ENCODE measurements at regions not wholly inside any gene's neighbourhood (a gene's known extent, or its start where the extent isn't known, plus 50 kb on each side); places are given as distances from the start of the nearest gene placed in this dataset.

DNA sequence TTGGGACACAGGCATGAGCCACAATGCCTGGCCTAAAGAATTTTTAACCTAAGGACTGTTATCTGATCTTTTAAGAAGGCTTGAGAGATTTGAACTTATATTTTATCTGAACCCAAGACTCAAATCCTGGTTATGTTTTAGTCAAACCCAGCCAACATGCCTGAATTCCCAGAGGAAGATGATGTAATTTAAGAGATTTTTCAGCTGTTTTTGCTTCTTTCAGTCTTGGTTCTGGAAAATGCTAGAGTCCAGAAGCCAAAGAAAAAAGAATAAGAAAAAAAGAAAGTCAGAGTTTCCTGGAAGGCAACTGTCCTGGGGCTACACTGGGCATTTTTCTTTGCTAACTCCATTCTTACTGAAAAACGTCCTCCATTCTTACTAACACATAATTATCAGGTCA is 85.8 kb downstream of the SNX18 start:
- no peak for TF ChIP-seq POLR2AphosphoS5 (IDR thresholded peaks at IDR 0.05; ENCODE audit: low read depth, low read length)
- TF ChIP-seq, protein P1, sequence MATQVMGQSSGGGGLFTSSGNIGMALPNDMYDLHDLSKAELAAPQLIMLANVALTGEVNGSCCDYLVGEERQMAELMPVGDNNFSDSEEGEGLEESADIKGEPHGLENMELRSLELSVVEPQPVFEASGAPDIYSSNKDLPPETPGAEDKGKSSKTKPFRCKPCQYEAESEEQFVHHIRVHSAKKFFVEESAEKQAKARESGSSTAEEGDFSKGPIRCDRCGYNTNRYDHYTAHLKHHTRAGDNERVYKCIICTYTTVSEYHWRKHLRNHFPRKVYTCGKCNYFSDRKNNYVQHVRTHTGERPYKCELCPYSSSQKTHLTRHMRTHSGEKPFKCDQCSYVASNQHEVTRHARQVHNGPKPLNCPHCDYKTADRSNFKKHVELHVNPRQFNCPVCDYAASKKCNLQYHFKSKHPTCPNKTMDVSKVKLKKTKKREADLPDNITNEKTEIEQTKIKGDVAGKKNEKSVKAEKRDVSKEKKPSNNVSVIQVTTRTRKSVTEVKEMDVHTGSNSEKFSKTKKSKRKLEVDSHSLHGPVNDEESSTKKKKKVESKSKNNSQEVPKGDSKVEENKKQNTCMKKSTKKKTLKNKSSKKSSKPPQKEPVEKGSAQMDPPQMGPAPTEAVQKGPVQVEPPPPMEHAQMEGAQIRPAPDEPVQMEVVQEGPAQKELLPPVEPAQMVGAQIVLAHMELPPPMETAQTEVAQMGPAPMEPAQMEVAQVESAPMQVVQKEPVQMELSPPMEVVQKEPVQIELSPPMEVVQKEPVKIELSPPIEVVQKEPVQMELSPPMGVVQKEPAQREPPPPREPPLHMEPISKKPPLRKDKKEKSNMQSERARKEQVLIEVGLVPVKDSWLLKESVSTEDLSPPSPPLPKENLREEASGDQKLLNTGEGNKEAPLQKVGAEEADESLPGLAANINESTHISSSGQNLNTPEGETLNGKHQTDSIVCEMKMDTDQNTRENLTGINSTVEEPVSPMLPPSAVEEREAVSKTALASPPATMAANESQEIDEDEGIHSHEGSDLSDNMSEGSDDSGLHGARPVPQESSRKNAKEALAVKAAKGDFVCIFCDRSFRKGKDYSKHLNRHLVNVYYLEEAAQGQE (IDR thresholded peaks at IDR 0.05; ENCODE audit: insufficient read depth in 1 of 2, low read depth in 2 of 2, low read length in 2 of 2): no peak
- no peak for TF ChIP-seq TAF1 (IDR thresholded peaks at IDR 0.05; ENCODE audit: borderline replicate concordance, insufficient read depth, low read length)
- no peak for TF ChIP-seq SIN3A (IDR thresholded peaks at IDR 0.05; ENCODE audit: borderline replicate concordance, insufficient read depth, low read length)

All from PFSK-1 (cell line).